GM12873 (cell line): ENCODE measurements at regions not wholly inside any gene's neighbourhood (a gene's known extent, or its start where the extent isn't known, plus 50 kb on each side); places are given as distances from the start of the nearest gene placed in this dataset.

Source experiments
- CTCF ChIP-seq: IDR thresholded peaks from 2 replicates; pipeline ENCODE4 v1.5.1; 2012; ENCODE audit warnings: low read depth, mild to moderate bottlenecking, moderate library complexity, low read length, control low read depth; ENCODE audit not compliant: insufficient read depth; ENCODE audit errors: missing control alignments

GRCh38 chr2:208847651-208848050 lies 441.1 kb downstream of the PTH2R start:
- TF ChIP-seq CTCF, result no peak

- no peak for TF ChIP-seq CTCF
Observed at GRCh38 chr2:208854717-208855116, 448.1 kb downstream of the PTH2R start.

GRCh38 chr2:208867374-208867773 lies 460.8 kb downstream of the PTH2R start:
- TF ChIP-seq CTCF, result no peak

- no peak for TF ChIP-seq CTCF
Observed at GRCh38 chr2:208872591-208872990, 466.0 kb downstream of the PTH2R start.

- no peak for TF ChIP-seq CTCF
Observed at GRCh38 chr2:208879666-208880065, 473.1 kb downstream of the PTH2R start.

GRCh38 chr2:208880171-208880570 lies 473.6 kb downstream of the PTH2R start:
- no peak for TF ChIP-seq CTCF

- no peak for TF ChIP-seq CTCF
Observed at GRCh38 chr2:208890486-208890885, 483.9 kb downstream of the PTH2R start.
